ENCODE measurements at regions not wholly inside any gene's neighbourhood (a gene's known extent, or its start where the extent isn't known, plus 50 kb on each side); places are given as distances from the start of the nearest gene placed in this dataset.

DNA sequence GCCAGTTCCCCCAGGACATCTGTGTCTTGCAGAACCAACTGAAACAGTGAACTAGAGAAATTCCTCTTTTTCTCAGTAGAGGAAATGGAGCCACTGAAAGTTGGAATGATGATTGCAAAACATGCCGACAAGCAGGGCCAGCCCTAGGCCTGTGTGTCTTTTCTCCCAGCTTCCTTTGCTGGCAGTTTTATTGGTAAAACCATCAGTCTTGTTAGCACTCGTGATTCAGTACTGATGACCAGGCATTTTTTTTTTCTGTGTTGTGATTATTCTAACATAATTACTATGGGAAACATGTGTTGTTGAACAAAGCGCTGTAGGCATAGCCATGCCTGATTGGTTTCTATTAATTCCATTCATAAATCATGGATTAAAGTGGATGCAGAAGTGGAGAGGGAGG, 620.7 kb downstream of the AACS start:
- peaks cover 0 to 4% (median 3%) of the 10 kb centered on the region in 3 donors for H3K27me3 ChIP-seq (ENCODE audit: control insufficient read depth in 3 of 3, insufficient read depth in 3 of 3, low read length in 2 of 3)
- 32 to 43% methylated on average over 3 of the region's 3 CpGs for WGBS, 2 donors
- peak; percentile 50 to 87 (median 64) for DNase-seq
- no peak overlapping the region for H3K27ac ChIP-seq (ENCODE audit: low read depth in 1 of 2, low read length in 1 of 2)
- H3K4me3 ChIP-seq, result no peak overlapping the region
- TF ChIP-seq, protein P1, sequence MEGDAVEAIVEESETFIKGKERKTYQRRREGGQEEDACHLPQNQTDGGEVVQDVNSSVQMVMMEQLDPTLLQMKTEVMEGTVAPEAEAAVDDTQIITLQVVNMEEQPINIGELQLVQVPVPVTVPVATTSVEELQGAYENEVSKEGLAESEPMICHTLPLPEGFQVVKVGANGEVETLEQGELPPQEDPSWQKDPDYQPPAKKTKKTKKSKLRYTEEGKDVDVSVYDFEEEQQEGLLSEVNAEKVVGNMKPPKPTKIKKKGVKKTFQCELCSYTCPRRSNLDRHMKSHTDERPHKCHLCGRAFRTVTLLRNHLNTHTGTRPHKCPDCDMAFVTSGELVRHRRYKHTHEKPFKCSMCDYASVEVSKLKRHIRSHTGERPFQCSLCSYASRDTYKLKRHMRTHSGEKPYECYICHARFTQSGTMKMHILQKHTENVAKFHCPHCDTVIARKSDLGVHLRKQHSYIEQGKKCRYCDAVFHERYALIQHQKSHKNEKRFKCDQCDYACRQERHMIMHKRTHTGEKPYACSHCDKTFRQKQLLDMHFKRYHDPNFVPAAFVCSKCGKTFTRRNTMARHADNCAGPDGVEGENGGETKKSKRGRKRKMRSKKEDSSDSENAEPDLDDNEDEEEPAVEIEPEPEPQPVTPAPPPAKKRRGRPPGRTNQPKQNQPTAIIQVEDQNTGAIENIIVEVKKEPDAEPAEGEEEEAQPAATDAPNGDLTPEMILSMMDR (IDR thresholded peaks at IDR 0.05; ENCODE audit: control extremely low read depth, extremely low read depth), result no peak
- ATAC-seq (ENCODE audit: insufficient read depth, low FRiP score), result no peak
- H3K9ac ChIP-seq (ENCODE audit: insufficient read depth in 1 of 2, low read length in 2 of 2), result no peak overlapping the region
- H3K36me3 ChIP-seq (ENCODE audit: control insufficient read depth in 4 of 4, insufficient read depth in 4 of 4, low read length in 4 of 4), result no peaks in the 10 kb centered on the region
- peaks cover 0 to 7% (median 0%) of the 10 kb centered on the region in 4 donors for H3K9me3 ChIP-seq (ENCODE audit: control insufficient read depth in 4 of 4, insufficient read depth in 3 of 4, low read length in 3 of 4)
- H3K4me1 ChIP-seq (ENCODE audit: control insufficient read depth in 5 of 5, insufficient read depth in 5 of 5, low read length in 5 of 5), result peaks cover 0 to 4% (median 0%) of the 10 kb centered on the region in 5 donors

DNA sequence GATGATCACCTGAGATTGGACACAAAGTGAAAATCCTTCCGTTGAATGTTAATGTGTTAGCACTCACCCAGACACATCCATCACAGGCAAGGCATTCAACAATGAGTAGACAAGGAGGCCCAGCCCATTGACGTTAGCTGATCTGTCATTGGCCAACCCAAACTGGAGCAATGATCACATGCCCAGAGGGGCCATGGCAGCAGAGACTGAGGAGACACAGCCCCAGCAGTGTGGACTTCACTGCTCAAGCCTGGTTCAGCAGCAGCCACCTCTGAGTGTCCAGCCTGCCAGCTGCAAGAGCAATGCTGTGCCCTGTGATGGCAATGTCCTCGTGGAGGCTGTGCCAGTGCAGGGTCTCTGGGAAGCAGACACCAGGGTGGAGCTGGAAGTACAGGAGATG, 622.2 kb downstream of the AACS start:
- Histone ChIP-seq H3K4me3 (no peak overlapping the region), H3K9me3 (ENCODE audit: control insufficient read depth in 4 of 4, insufficient read depth in 3 of 4, low read length in 3 of 4) (peaks cover 0 to 7% (median 0%) of the 10 kb centered on the region in 4 donors), H3K27ac (ENCODE audit: low read depth in 1 of 2, low read length in 1 of 2) (no peak overlapping the region), H3K27me3 (ENCODE audit: control insufficient read depth in 3 of 3, insufficient read depth in 3 of 3, low read length in 2 of 3) (peaks cover 0 to 4% (median 3%) of the 10 kb centered on the region in 3 donors), H3K9ac (ENCODE audit: insufficient read depth in 1 of 2, low read length in 2 of 2) (no peak overlapping the region), H3K36me3 (ENCODE audit: control insufficient read depth in 4 of 4, insufficient read depth in 4 of 4, low read length in 4 of 4) (no peaks in the 10 kb centered on the region), H3K4me1 (ENCODE audit: control insufficient read depth in 5 of 5, insufficient read depth in 5 of 5, low read length in 5 of 5) (peaks cover 0 to 4% (median 0%) of the 10 kb centered on the region in 5 donors)
- TF ChIP-seq, protein P1 (IDR thresholded peaks at IDR 0.05; ENCODE audit: control extremely low read depth, extremely low read depth), result no peak
- no peak for ATAC-seq (ENCODE audit: insufficient read depth, low FRiP score)
- DNase-seq, result no peak
- WGBS, 2 donors, result 68 to 82% methylated on average over 3 of the region's 3 CpGs

DNA sequence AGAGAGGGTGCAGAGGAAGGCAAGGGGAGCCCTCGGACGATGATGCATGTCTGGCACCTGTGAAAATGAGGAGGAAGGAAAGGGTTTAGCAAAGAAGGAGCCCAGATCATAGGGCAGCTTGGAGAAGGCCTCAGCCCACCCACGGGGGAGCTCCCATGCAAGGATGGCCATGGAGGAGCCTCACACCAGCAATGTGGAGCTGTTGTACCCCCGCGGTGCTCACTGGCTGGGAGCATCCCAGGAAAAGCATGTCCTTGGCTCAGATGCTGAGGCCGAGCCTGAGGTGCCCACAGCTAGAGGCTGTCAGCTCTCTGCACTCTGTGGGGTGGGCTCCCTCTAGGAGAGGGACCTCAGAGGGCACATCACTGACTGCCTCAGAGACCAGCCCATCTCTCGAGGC, 622.6 kb downstream of the AACS start:
- H3K9ac ChIP-seq (ENCODE audit: insufficient read depth in 1 of 2, low read length in 2 of 2), result no peak overlapping the region
- no peak overlapping the region for H3K27ac ChIP-seq (ENCODE audit: low read depth in 1 of 2, low read length in 1 of 2)
- TF ChIP-seq, protein P1 (IDR thresholded peaks at IDR 0.05; ENCODE audit: control extremely low read depth, extremely low read depth), result no peak
- no peaks in the 10 kb centered on the region for H3K36me3 ChIP-seq (ENCODE audit: control insufficient read depth in 4 of 4, insufficient read depth in 4 of 4, low read length in 4 of 4)
- H3K4me3 ChIP-seq, result no peak overlapping the region
- H3K4me1 ChIP-seq (ENCODE audit: control insufficient read depth in 5 of 5, insufficient read depth in 5 of 5, low read length in 5 of 5), result peaks cover 0 to 4% (median 0%) of the 10 kb centered on the region in 5 donors
- ATAC-seq (ENCODE audit: insufficient read depth, low FRiP score) (no peak), DNase-seq (no peak)
- 74 to 76% methylated on average over 7 of the region's 7 CpGs for WGBS, 2 donors
- peaks cover 0 to 7% (median 0%) of the 10 kb centered on the region in 4 donors for H3K9me3 ChIP-seq (ENCODE audit: control insufficient read depth in 4 of 4, insufficient read depth in 3 of 4, low read length in 3 of 4)
- peaks cover 0 to 4% (median 3%) of the 10 kb centered on the region in 3 donors for H3K27me3 ChIP-seq (ENCODE audit: control insufficient read depth in 3 of 3, insufficient read depth in 3 of 3, low read length in 2 of 3)

DNA sequence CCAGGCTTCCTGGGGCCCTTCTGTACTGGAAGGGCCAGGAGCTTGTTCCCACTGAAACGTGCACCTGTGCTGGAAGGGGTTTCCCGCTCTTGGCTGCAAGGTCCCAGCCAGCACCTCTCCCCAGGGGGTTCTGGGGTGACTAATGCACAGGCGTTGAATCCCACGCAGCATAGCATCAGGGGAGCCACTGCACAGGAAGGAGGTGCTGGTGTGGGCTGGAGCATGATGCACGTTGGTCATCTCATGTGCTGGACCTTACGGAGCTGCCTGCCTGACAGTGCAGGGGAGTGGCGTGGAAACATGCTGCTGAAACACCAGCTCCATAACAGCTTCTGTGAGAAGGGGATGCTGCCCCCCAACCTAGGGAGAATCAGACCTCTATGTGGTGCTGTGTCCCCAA, 623.0 kb downstream of the AACS start:
- 85 to 96% methylated on average over 7 of the region's 7 CpGs for WGBS, 2 donors
- H3K36me3 ChIP-seq (ENCODE audit: control insufficient read depth in 4 of 4, insufficient read depth in 4 of 4, low read length in 4 of 4), result no peaks in the 10 kb centered on the region
- H3K4me3 ChIP-seq, result no peak overlapping the region
- no peak overlapping the region for H3K27ac ChIP-seq (ENCODE audit: low read depth in 1 of 2, low read length in 1 of 2)
- DNase-seq (no peak), ATAC-seq (ENCODE audit: insufficient read depth, low FRiP score) (no peak)
- peaks cover 0 to 7% (median 0%) of the 10 kb centered on the region in 4 donors for H3K9me3 ChIP-seq (ENCODE audit: control insufficient read depth in 4 of 4, insufficient read depth in 3 of 4, low read length in 3 of 4)
- H3K27me3 ChIP-seq (ENCODE audit: control insufficient read depth in 3 of 3, insufficient read depth in 3 of 3, low read length in 2 of 3), result peaks cover 0 to 4% (median 3%) of the 10 kb centered on the region in 3 donors
- peaks cover 0 to 4% (median 0%) of the 10 kb centered on the region in 5 donors for H3K4me1 ChIP-seq (ENCODE audit: control insufficient read depth in 5 of 5, insufficient read depth in 5 of 5, low read length in 5 of 5)
- H3K9ac ChIP-seq (ENCODE audit: insufficient read depth in 1 of 2, low read length in 2 of 2), result no peak overlapping the region
- TF ChIP-seq, protein P1 (IDR thresholded peaks at IDR 0.05; ENCODE audit: control extremely low read depth, extremely low read depth), result no peak
